D721Med (cell line): ENCODE measurements at regions not wholly inside any gene's neighbourhood (a gene's known extent, or its start where the extent isn't known, plus 50 kb on each side); places are given as distances from the start of the nearest gene placed in this dataset.
"Not testable (repeated sequence)": the region's sequence is repeated elsewhere in the genome, so short reads cannot be mapped to it uniquely, and the experiment has no call there.

Experiments used
- DNase-seq: peaks from one replicate; pipeline ENCODE4 v3.0.0; 2011; ENCODE audit warnings: low spot score; ENCODE audit not compliant: insufficient read length
- FAIRE-seq: peaks from 2 replicates; lab custom pipeline; 2011; peaks lifted over from hg19 to GRCh38; lab: Jason Lieb, UNC
- CTCF ChIP-seq: IDR thresholded peaks from 2 replicates; pipeline ENCODE4 v1.5.1; 2012; ENCODE audit warnings: mild to moderate bottlenecking, control low read depth; ENCODE audit not compliant: insufficient read depth; ENCODE audit errors: missing control alignments

DNA sequence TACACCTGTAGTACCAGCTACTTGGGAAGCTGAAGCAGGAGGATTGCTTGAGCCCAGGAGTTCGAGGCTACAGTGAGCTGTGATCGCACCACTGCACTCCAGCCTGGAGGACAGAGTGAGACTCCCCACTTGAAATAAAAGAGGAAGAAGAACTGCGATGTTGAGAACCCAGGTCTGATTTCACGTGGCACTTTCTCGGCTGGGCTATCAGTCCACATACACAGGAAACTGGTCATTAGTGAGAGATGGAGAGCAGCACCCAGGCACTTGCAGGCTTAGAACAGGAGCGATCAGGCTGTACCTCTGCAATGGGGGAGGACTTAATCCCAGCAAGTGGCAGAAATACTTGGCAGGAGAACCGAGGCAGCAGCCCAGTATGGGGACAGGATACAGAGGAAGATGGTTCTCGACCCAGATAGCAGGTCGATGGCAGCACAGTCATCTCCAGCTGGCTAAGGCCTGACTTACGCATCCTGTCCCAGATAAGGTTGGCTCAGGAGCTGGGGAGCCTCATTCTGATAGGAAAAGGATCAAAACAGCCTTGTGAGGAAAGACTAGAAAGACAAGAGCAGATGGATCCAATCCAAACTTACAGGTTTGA lies 487.7 kb upstream of the AUTS2 start:
- FAIRE-seq (no peak), DNase-seq (no peak)
- no peak for TF ChIP-seq CTCF

GRCh38 chr7:69114374-69114773 lies 483.9 kb upstream of the AUTS2 start:
- DNase-seq (no peak), FAIRE-seq (no peak)
- no peak for TF ChIP-seq CTCF

DNA sequence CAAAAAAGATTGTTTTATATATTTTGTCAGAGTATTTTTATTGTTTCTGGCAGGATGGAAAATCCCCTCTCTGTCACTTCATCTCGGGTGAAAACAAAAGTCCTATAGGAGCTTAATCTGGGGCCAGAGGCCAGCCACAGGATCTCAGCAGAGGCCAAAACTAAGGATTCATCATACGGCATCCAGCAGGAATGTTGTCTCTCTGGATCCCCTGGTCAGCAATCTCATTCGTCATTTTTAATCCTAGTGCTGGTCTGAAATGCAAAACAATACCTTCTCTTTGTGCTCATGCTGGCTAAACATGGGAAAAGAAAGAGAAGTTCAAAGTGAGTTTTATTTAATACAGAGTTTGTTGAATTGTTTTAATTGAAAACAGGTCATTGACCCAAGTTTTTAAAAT lies 482.5 kb upstream of the AUTS2 start:
- no peak for TF ChIP-seq CTCF
- FAIRE-seq (no peak), DNase-seq (no peak)

- DNase-seq, FAIRE-seq: not testable (repeated sequence)
These were observed 482.1 kb upstream of the AUTS2 start for GRCh38 chr7:69116196-69116595.

- TF ChIP-seq CTCF = no peak
- FAIRE-seq (no peak), DNase-seq (no peak)
These were observed 475.3 kb upstream of the AUTS2 start for GRCh38 chr7:69122953-69123352.

- FAIRE-seq = no peak
- DNase-seq = no peak
- TF ChIP-seq CTCF = no peak
These were observed 471.3 kb upstream of the AUTS2 start for GRCh38 chr7:69126896-69127479.

DNA sequence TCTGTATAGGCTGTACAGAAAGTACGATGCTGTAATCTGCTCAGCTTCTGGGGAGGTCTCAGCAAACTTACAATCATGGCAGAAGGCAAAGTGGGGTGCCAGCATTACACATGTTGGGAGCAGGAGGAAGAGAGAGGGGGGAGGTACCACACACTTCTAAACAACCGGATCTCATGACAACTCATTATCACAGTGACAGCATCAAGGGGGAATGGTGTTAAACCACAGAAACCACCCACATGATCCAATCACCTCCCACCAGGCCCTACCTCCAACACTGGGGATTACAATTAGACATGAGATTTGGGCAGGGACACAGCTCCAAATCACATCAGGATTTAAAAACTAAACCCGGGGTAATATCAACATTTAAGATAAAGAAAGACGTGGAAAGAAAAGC lies 468.8 kb upstream of the AUTS2 start:
- FAIRE-seq (no peak), DNase-seq (no peak)
- no peak for TF ChIP-seq CTCF
